WTC11 (cell line): ENCODE measurements at regions not wholly inside any gene's neighbourhood (a gene's known extent, or its start where the extent isn't known, plus 50 kb on each side); places are given as distances from the start of the nearest gene placed in this dataset.

Experiments used
- JUN ChIP-seq: sonication (generic); formaldehyde crosslinking; IDR thresholded peaks from 2 replicates; pipeline ENCODE4 v1.8.0; 2023; ENCODE audit warnings: mild to moderate bottlenecking, missing genetic modification reagents
- MYBL2 ChIP-seq: sonication (generic); formaldehyde crosslinking; IDR thresholded peaks from 2 replicates; pipeline ENCODE4 v1.8.1; 2023; ENCODE audit warnings: mild to moderate bottlenecking, moderate library complexity, missing genetic modification reagents
- TP53 ChIP-seq: sonication (generic); formaldehyde crosslinking; IDR thresholded peaks from 2 replicates; pipeline ENCODE4 v1.8.1; 2023; ENCODE audit warnings: mild to moderate bottlenecking, missing genetic modification reagents
- TF ChIP-seq, protein P1 (sequence below): fragments of 200-600 bp; IDR thresholded peaks from 2 replicates; pipeline ENCODE4 v1.8.0; 2022; ENCODE audit warnings: antibody characterized with exemption
- TF ChIP-seq, protein P2 (sequence below): sonication (generic); formaldehyde crosslinking; IDR thresholded peaks from 2 replicates; pipeline ENCODE4 v1.8.1; 2023; ENCODE audit warnings: mild to moderate bottlenecking, missing genetic modification reagents, moderate library complexity
- TF ChIP-seq, protein P3 (sequence below): sonication (generic); formaldehyde crosslinking; IDR thresholded peaks from 2 replicates; pipeline ENCODE4 v1.8.0; 2022; ENCODE audit warnings: mild to moderate bottlenecking, missing genetic modification reagents
- TF ChIP-seq, protein P4 (sequence below): sonication (generic); formaldehyde crosslinking; IDR thresholded peaks from 2 replicates; pipeline ENCODE4 v1.8.0; 2022; ENCODE audit warnings: mild to moderate bottlenecking, missing genetic modification reagents

DNA sequence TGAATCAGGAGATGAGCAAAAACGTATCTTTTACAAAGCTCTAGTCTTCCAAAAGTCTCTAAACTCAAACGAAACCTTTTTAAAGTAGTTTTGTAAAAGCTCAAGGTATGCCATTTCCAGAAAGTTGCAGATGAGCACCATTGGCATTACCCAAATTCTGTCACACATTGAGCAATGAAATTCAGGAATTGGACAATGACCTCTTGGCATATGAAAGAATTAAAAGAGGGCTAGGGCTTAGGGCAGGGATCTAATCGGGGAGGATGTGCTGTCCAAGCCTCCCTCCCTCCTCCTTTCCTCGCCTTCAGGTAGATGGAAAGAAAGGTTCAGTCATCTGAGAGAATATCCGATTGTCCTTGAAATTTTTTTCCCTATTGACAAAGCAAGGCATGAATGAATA is 133.1 kb upstream of the CPNE4 start:
- TF ChIP-seq, protein P1, sequence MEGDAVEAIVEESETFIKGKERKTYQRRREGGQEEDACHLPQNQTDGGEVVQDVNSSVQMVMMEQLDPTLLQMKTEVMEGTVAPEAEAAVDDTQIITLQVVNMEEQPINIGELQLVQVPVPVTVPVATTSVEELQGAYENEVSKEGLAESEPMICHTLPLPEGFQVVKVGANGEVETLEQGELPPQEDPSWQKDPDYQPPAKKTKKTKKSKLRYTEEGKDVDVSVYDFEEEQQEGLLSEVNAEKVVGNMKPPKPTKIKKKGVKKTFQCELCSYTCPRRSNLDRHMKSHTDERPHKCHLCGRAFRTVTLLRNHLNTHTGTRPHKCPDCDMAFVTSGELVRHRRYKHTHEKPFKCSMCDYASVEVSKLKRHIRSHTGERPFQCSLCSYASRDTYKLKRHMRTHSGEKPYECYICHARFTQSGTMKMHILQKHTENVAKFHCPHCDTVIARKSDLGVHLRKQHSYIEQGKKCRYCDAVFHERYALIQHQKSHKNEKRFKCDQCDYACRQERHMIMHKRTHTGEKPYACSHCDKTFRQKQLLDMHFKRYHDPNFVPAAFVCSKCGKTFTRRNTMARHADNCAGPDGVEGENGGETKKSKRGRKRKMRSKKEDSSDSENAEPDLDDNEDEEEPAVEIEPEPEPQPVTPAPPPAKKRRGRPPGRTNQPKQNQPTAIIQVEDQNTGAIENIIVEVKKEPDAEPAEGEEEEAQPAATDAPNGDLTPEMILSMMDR = no peak
- TF ChIP-seq JUN (CRISPR knock-in tag) = no peak
- TF ChIP-seq, protein P2, sequence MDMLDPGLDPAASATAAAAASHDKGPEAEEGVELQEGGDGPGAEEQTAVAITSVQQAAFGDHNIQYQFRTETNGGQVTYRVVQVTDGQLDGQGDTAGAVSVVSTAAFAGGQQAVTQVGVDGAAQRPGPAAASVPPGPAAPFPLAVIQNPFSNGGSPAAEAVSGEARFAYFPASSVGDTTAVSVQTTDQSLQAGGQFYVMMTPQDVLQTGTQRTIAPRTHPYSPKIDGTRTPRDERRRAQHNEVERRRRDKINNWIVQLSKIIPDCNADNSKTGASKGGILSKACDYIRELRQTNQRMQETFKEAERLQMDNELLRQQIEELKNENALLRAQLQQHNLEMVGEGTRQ (CRISPR knock-in tag) = no peak
- no peak for TF ChIP-seq TP53
- no peak for TF ChIP-seq MYBL2 (CRISPR knock-in tag)
- TF ChIP-seq, protein P3, sequence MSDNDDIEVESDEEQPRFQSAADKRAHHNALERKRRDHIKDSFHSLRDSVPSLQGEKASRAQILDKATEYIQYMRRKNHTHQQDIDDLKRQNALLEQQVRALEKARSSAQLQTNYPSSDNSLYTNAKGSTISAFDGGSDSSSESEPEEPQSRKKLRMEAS = no peak
- TF ChIP-seq, protein P4, sequence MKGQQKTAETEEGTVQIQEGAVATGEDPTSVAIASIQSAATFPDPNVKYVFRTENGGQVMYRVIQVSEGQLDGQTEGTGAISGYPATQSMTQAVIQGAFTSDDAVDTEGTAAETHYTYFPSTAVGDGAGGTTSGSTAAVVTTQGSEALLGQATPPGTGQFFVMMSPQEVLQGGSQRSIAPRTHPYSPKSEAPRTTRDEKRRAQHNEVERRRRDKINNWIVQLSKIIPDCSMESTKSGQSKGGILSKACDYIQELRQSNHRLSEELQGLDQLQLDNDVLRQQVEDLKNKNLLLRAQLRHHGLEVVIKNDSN = no peak
